ENCODE measurements at regions not wholly inside any gene's neighbourhood (a gene's known extent, or its start where the extent isn't known, plus 50 kb on each side); places are given as distances from the start of the nearest gene placed in this dataset.

- no peak for TF ChIP-seq CTCF (IDR thresholded peaks at IDR 0.05)
- no peak for TF ChIP-seq POLR2A (IDR thresholded peaks at IDR 0.05)
Measured at GRCh38 chr5:5756762-5757161, 334.3 kb downstream of the ICE1 start.

Data from Peyer's patch (tissue), 4 donors.